Mononuclear cell (primary cell): ENCODE measurements at regions not wholly inside any gene's neighbourhood (a gene's known extent, or its start where the extent isn't known, plus 50 kb on each side); places are given as distances from the start of the nearest gene placed in this dataset.

ENCODE experiments used
- H3K27me3 ChIP-seq: 2 replicates; pipeline ENCODE4 v1.6.0; 2011; ENCODE audit warnings: low read length, control low read depth; ENCODE audit not compliant: insufficient read depth
- H3K4me1 ChIP-seq: 2 replicates; pipeline ENCODE4 v1.5.1; 2011; ENCODE audit warnings: mild to moderate bottlenecking, low read length, control low read depth; ENCODE audit not compliant: insufficient read depth
- H3K4me3 ChIP-seq: 2 replicates; pipeline ENCODE4 v1.5.1; 2011; ENCODE audit warnings: mild to moderate bottlenecking, low read length, moderate library complexity
- H3K9me3 ChIP-seq: 2 replicates; pipeline ENCODE4 v1.5.1; 2011; ENCODE audit warnings: low read depth, mild to moderate bottlenecking, control low read depth, low read length

- Histone ChIP-seq H3K9me3 (no peaks in the 10 kb centered on the region), H3K27me3 (no peaks in the 10 kb centered on the region), H3K4me1 (peaks cover 35% of the 10 kb centered on the region), H3K4me3 (no peak overlapping the region)
These were observed 76.9 kb downstream of the HFE start for GRCh38 chr6:26164120-26164505.

GRCh38 chr6:26165261-26165790 is 78.1 kb downstream of the HFE start:
- Histone ChIP-seq H3K4me3 (no peak overlapping the region), H3K9me3 (no peaks in the 10 kb centered on the region), H3K27me3 (no peaks in the 10 kb centered on the region), H3K4me1 (peaks cover 32% of the 10 kb centered on the region)

- Histone ChIP-seq H3K4me3 (no peak overlapping the region), H3K9me3 (no peaks in the 10 kb centered on the region), H3K27me3 (no peaks in the 10 kb centered on the region), H3K4me1 (peaks cover 26% of the 10 kb centered on the region)
These were observed 83.0 kb downstream of the HFE start for GRCh38 chr6:26170181-26170580.

- H3K4me1 ChIP-seq = peaks cover 26% of the 10 kb centered on the region
- no peaks in the 10 kb centered on the region for H3K9me3 ChIP-seq
- H3K27me3 ChIP-seq = no peaks in the 10 kb centered on the region
- H3K4me3 ChIP-seq = peak overlapping the region; percentile 59
These were observed 84.0 kb downstream of the HFE start for GRCh38 chr6:26170951-26171841.

- peaks cover 26% of the 10 kb centered on the region for H3K4me1 ChIP-seq
- H3K27me3 ChIP-seq = no peaks in the 10 kb centered on the region
- H3K4me3 ChIP-seq = peak overlapping the region; percentile 59
- no peaks in the 10 kb centered on the region for H3K9me3 ChIP-seq
These were observed 85.4 kb downstream of the HFE start for GRCh38 chr6:26172608-26172968.

- no peaks in the 10 kb centered on the region for H3K9me3 ChIP-seq
- peaks cover 26% of the 10 kb centered on the region for H3K4me1 ChIP-seq
- H3K27me3 ChIP-seq = no peaks in the 10 kb centered on the region
- no peak overlapping the region for H3K4me3 ChIP-seq
These were observed 86.6 kb downstream of the HFE start for GRCh38 chr6:26173836-26174145.

- Histone ChIP-seq H3K27me3 (no peaks in the 10 kb centered on the region), H3K4me3 (no peak overlapping the region), H3K9me3 (no peaks in the 10 kb centered on the region), H3K4me1 (peaks cover 19% of the 10 kb centered on the region)
These were observed 87.8 kb downstream of the HFE start for GRCh38 chr6:26175033-26175427.

DNA sequence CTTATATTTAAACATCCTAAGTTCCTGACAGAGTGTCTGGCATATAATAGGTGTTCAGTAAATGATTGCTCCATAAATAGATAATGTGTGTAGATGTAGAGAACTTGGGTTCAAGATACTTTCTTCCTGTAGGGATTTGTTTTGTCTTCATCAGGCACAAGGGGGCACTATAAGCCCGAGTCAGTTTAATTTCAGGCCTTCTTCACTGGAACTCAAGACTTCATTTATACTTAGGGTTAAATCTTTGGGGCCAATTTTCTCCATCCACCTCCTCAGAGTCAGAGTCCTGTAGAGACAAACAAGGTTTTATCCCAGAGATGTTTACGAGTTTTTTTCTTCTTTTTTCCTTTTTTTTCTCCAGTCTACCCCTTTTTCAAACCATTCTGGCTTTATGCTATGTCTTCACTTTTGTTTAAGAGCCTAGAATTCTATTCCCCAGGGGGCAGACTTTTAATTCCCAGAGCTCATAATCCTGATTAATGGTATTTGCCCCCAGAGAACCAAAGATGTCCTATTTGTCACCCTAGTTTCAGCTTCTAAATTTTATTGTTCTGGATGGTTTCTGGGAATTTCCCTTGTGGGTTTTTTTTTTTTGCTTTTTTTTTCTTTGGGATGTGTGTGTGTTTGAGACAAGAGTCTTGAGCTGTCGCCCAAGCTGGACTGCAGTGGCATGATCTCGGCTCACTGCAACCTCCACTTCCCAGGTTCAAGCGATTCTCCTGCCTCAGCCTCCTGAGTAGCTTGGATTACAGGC is 88.4 kb downstream of the HFE start:
- Histone ChIP-seq H3K4me1 (peaks cover 17% of the 10 kb centered on the region), H3K9me3 (no peaks in the 10 kb centered on the region), H3K27me3 (no peaks in the 10 kb centered on the region), H3K4me3 (no peak overlapping the region)

DNA sequence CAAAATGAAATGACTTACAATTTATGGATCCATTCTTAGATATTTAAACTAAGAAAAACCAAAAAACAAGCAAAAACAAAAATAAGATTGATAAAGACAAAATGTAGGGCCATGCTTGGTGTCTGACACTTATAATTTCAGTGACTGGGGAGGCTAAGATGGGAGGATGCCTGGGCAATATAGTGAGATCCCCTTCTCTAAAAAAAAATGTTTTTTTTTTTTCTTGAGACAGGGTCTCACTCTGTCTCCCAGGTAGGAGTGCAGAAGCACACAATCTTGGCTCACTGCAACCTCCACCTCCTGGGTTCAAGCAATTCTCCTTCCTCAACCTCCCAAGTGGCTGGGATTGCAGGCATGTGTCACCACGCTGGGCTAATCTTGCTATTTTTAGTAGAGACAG is 92.4 kb downstream of the HFE start:
- Histone ChIP-seq H3K9me3 (no peaks in the 10 kb centered on the region), H3K27me3 (no peaks in the 10 kb centered on the region), H3K4me1 (peaks cover 16% of the 10 kb centered on the region), H3K4me3 (no peak overlapping the region)

- no peaks in the 10 kb centered on the region for H3K27me3 ChIP-seq
- peaks cover 16% of the 10 kb centered on the region for H3K4me1 ChIP-seq
- H3K4me3 ChIP-seq = no peak overlapping the region
These were observed 93.1 kb downstream of the HFE start for GRCh38 chr6:26180346-26180745.

GRCh38 chr6:26183237-26183580 is 96.0 kb downstream of the HFE start:
- no peaks in the 10 kb centered on the region for H3K27me3 ChIP-seq
- H3K4me1 ChIP-seq = peaks cover 21% of the 10 kb centered on the region
- peak overlapping the region; percentile 58 for H3K4me3 ChIP-seq
- no peaks in the 10 kb centered on the region for H3K9me3 ChIP-seq

More at GRCh38 chr6:26180346-26180745, 93.1 kb downstream of the HFE start:
- no peaks in the 10 kb centered on the region for H3K9me3 ChIP-seq

GRCh38 chr6:26183581-26184366 is 96.5 kb downstream of the HFE start:
- peak overlapping the region; percentile 58 for H3K4me3 ChIP-seq
- no peaks in the 10 kb centered on the region for H3K27me3 ChIP-seq
- no peaks in the 10 kb centered on the region for H3K9me3 ChIP-seq
- peaks cover 27% of the 10 kb centered on the region for H3K4me1 ChIP-seq

DNA sequence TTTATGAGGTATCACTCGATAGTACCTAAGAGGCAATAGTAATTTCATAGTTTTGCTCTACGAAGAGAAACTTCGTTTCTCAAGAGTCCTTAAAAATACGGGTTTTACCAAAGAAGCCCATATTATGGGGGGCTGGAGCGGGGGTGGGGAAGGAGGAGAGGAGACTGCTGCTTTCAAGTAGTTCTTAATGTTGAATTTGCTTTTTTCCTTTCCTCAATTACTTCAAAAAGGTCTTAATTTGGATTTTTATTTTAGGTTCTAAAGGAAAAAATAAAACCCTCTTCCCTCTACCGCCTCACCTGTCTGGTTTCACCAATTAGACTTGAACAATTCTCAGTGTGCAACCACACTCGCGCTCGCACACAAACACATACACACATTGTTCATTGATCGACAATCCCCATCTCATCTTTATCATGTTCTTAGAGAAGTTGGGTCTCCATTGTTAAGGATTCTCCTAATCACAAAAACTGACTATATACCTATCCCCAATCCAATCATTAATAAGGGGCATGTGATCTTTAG is 97.2 kb downstream of the HFE start:
- no peaks in the 10 kb centered on the region for H3K27me3 ChIP-seq
- H3K4me3 ChIP-seq = no peak overlapping the region
- H3K4me1 ChIP-seq = peaks cover 33% of the 10 kb centered on the region
- no peaks in the 10 kb centered on the region for H3K9me3 ChIP-seq

GRCh38 chr6:26185004-26185403 is 97.8 kb downstream of the HFE start:
- Histone ChIP-seq H3K4me1 (peaks cover 35% of the 10 kb centered on the region), H3K9me3 (no peaks in the 10 kb centered on the region), H3K27me3 (no peaks in the 10 kb centered on the region), H3K4me3 (no peak overlapping the region)

DNA sequence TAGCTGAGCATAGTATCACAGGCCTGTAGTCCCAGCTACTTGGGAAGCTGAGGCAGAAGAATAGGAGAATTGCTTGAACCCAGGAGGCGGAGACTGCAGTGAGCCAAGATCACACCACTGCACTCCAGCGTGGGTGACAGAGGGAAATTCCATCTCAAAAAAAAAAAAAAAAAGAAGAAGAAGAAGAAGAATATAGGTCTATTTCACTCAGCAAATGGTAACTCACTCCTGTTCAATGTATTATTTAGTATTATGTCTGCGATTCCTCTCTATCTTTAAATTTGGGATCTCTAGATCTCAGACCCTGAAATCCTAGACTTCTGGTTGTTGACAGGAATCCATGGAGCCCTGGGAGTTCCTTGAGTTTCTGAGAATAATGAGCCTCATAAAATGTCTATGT is 98.6 kb downstream of the HFE start:
- peaks cover 35% of the 10 kb centered on the region for H3K4me1 ChIP-seq
- no peak overlapping the region for H3K4me3 ChIP-seq
- H3K9me3 ChIP-seq = no peaks in the 10 kb centered on the region
- no peaks in the 10 kb centered on the region for H3K27me3 ChIP-seq
